ENCODE measurements at regions not wholly inside any gene's neighbourhood (a gene's known extent, or its start where the extent isn't known, plus 50 kb on each side); places are given as distances from the start of the nearest gene placed in this dataset.

- TF ChIP-seq CHD7 (IDR thresholded peaks at IDR 0.05; ENCODE audit: insufficient replicate concordance, low read length) (no peak), JUND (IDR thresholded peaks at IDR 0.05; ENCODE audit: low read length) (no peak), KDM4A (IDR thresholded peaks at IDR 0.05; ENCODE audit: low read depth, low read length, severe bottlenecking) (no peak), RBBP5 (IDR thresholded peaks at IDR 0.05; ENCODE audit: borderline replicate concordance, low read depth, low read length) (no peak)
Measured at GRCh38 chr13:30818323-30818960, 83.1 kb downstream of the ALOX5AP start (continued).

Data from H1 (cell line).